Upper lobe of left lung (tissue), 6 donors: ENCODE measurements at regions not wholly inside any gene's neighbourhood (a gene's known extent, or its start where the extent isn't known, plus 50 kb on each side); places are given as distances from the start of the nearest gene placed in this dataset.

Experiments
- ATAC-seq, 2 donors: fragments of 200-7000 bp; cut with Tn5 transposase; one replicate each; pipeline ENCODE4 v1.9.1; 2022; ENCODE audit warnings: mild to moderate bottlenecking in 2 of 2, moderate library complexity in 2 of 2; ENCODE audit not compliant: low FRiP score in 2 of 2
- DNase-seq, 2 donors: peaks; one replicate each; pipeline ENCODE4 v3.0.0-alpha.2; 2019 to 2020
- H3K27ac ChIP-seq, 4 donors: fragments of 200-600 bp; sonication (generic); one replicate each; pipeline ENCODE4 v1.5.1; 2016 to 2019
- H3K27me3 ChIP-seq, 4 donors: fragments of 200-600 bp; sonication (generic); one replicate each; pipeline ENCODE4 v1.5.1; 2017 to 2019
- H3K36me3 ChIP-seq, 4 donors: fragments of 200-600 bp; sonication (generic); one replicate each; pipeline ENCODE4 v1.5.1; 2016 to 2019
- H3K4me1 ChIP-seq, 4 donors: fragments of 200-600 bp; sonication (generic); one replicate each; pipeline ENCODE4 v1.5.1; 2018 to 2019
- H3K4me3 ChIP-seq, 4 donors: fragments of 200-600 bp; sonication (generic); one replicate each; pipeline ENCODE4 v1.5.1; 2017 to 2019; ENCODE audit warnings: mild to moderate bottlenecking in 2 of 4, moderate library complexity in 1 of 4
- H3K9me3 ChIP-seq, 4 donors: fragments of 200-600 bp; sonication (generic); one replicate each; pipeline ENCODE4 v1.5.1; 2018 to 2019
- EP300 ChIP-seq, 4 donors: sonication (generic); formaldehyde crosslinking; IDR thresholded peaks; one replicate each; pipeline ENCODE4 v1.5.1; 2017; ENCODE audit warnings: antibody characterized with exemption in 4 of 4, control low read depth in 2 of 4
- POLR2A ChIP-seq, 4 donors: fragments of 450-650 bp; IDR thresholded peaks; one replicate each; pipeline ENCODE4 v1.5.1; 2016 to 2017; ENCODE audit warnings: antibody characterized with exemption in 4 of 4, mild to moderate bottlenecking in 2 of 4
- POLR2AphosphoS5 ChIP-seq, 2 donors: sonication (generic); formaldehyde crosslinking; IDR thresholded peaks; one replicate each; pipeline ENCODE4 v1.5.1; 2017; ENCODE audit warnings: antibody characterized with exemption in 2 of 2
- WGBS, 2 donors: methylation state at CpG; one replicate each; pipeline ENCODE4 v1.1.5; 2017 to 2018; 5-methylcytosine and 5-hydroxymethylcytosine counted together
- TF ChIP-seq, protein P1 (sequence below), 6 experiments: fragments of 450-650 bp in 4 of 6; fragments of 200-600 bp in 2 of 6; sonication (generic) in 2 of 6; IDR thresholded peaks; one replicate each; pipeline ENCODE4 v1.5.1; 2016 to 2019; ENCODE audit warnings: antibody characterized with exemption in 6 of 6
- donor health status: DM: no; HTN: no; CAD: no; lungs with moderate emphysema.
- donor health status: DM: no; HTN: yes; CAD: no; lungs with severe emphysema.

DNA sequence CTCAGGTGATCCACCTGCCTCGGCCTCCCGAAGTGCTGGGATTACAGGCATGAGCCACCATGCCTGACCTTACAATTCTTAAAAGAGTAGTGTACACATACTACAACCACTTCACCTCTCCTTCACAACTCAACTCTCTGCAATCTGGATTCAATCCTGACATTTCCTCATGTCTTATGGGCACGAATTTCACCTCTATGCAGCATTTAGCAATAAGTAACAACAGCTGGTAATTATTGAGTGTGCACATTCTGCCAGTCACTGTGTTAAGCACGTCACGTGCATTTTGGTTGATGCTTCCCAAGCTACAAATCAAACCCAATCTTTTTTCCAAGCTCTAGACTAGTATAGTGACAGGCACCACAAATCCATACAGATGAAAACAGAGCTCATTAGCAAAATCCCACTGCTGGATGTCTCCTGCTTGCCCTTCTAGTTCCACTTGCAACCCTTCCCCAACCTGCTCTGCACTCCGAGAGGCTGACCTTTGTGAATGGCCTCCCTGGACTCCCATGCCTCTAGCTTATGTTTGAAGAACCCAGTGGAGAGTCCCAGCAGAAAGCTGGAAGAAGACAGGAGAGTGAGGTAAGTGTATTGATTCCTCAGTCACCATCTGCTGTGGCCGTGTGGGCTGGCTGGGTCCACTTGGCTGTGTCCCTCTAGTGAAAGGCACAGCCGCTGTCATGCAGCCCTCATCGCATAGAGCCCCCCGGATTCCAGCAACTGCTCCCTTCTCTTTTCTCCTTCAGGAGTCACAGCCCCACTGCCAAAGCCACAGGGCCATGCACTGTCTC, 176.5 kb downstream of the MEX3B start:
- H3K4me3 ChIP-seq, result no peak overlapping the region
- TF ChIP-seq EP300 (IDR thresholded peaks at IDR 0.05) (no peak), POLR2A (IDR thresholded peaks at IDR 0.05) (no peak), POLR2AphosphoS5 (IDR thresholded peaks at IDR 0.05) (no peak)
- TF ChIP-seq, protein P1, sequence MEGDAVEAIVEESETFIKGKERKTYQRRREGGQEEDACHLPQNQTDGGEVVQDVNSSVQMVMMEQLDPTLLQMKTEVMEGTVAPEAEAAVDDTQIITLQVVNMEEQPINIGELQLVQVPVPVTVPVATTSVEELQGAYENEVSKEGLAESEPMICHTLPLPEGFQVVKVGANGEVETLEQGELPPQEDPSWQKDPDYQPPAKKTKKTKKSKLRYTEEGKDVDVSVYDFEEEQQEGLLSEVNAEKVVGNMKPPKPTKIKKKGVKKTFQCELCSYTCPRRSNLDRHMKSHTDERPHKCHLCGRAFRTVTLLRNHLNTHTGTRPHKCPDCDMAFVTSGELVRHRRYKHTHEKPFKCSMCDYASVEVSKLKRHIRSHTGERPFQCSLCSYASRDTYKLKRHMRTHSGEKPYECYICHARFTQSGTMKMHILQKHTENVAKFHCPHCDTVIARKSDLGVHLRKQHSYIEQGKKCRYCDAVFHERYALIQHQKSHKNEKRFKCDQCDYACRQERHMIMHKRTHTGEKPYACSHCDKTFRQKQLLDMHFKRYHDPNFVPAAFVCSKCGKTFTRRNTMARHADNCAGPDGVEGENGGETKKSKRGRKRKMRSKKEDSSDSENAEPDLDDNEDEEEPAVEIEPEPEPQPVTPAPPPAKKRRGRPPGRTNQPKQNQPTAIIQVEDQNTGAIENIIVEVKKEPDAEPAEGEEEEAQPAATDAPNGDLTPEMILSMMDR (IDR thresholded peaks at IDR 0.05), result no peak
- no peak overlapping the region for H3K27ac ChIP-seq
- H3K4me1 ChIP-seq, result no peaks in the 10 kb centered on the region
- ATAC-seq, result no peak
- no peaks in the 10 kb centered on the region for H3K9me3 ChIP-seq
- no peak for DNase-seq
- H3K27me3 ChIP-seq, result no peaks in the 10 kb centered on the region
- 78 to 81% methylated on average over 10 of the region's 10 CpGs for WGBS, 2 donors
- H3K36me3 ChIP-seq, result no peaks in the 10 kb centered on the region

DNA sequence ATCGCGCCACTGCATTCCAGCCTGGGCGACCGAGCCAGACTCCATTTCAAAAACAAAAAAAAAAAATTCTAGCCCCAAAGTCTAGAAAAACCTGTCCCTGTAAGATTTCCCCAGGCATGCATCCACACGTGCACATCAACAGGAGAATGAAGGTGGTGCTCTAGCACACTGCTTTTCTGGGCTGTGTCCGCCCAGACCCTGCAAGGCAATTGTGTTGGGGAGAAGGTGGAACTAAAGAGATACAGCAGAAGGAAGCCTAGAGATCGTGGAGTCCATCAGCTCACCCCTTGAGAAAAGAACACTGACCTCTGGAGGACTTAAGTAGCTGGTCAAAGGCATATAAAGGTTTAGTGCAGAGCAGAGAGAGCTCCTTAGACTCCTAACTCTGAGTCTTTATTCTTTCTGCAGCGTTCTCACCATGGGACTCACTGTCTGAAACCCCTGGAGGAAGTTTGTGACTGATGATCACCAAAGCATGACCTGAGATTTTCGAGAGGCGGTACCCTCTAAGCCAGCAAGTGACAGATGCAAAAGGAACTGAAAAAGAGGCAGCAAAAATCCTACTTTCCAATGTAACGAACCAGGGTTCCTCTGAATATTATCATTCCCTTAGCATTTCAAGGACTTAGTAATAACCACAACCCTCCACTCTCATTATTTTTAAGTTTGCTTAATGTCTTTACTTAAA, 179.8 kb downstream of the MEX3B start:
- no peaks in the 10 kb centered on the region for H3K36me3 ChIP-seq
- DNase-seq (no peak), ATAC-seq (no peak)
- H3K9me3 ChIP-seq, result no peaks in the 10 kb centered on the region
- no peak overlapping the region for H3K27ac ChIP-seq
- 79 to 82% methylated on average over 11 of the region's 11 CpGs for WGBS, 2 donors
- no peaks in the 10 kb centered on the region for H3K27me3 ChIP-seq
- TF ChIP-seq, protein P1 (IDR thresholded peaks at IDR 0.05), result no peak
- TF ChIP-seq POLR2A (IDR thresholded peaks at IDR 0.05), result no peak
- no peak for TF ChIP-seq EP300 (IDR thresholded peaks at IDR 0.05)
- no peak for TF ChIP-seq POLR2AphosphoS5 (IDR thresholded peaks at IDR 0.05)
- H3K4me3 ChIP-seq, result no peak overlapping the region
- H3K4me1 ChIP-seq, result no peaks in the 10 kb centered on the region

DNA sequence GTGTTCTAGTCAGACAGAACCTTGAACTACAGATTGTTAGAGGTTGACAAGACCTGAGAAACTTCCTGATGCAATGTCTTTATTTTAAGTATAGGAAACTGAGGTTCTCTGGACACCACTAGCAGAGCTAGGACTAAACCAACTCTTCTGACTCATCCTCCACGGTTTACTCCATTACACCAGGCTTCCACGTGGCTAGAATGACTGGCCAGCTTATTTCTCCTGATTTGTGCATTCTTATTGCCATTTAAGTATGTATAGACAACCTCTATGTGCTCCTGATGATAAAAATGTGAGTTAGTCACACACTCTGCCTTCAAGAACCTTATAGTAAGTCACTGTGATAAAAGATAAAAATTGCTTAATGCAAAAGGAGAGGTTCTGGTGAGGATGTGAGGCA, 182.7 kb downstream of the MEX3B start:
- 61 to 64% methylated on average over 2 of the region's 2 CpGs for WGBS, 2 donors
- no peaks in the 10 kb centered on the region for H3K36me3 ChIP-seq
- no peaks in the 10 kb centered on the region for H3K4me1 ChIP-seq
- ATAC-seq, result no peak
- no peak overlapping the region for H3K27ac ChIP-seq
- no peaks in the 10 kb centered on the region for H3K9me3 ChIP-seq
- TF ChIP-seq, protein P1 (IDR thresholded peaks at IDR 0.05), result no peak
- TF ChIP-seq EP300 (IDR thresholded peaks at IDR 0.05) (no peak), POLR2A (IDR thresholded peaks at IDR 0.05) (no peak), POLR2AphosphoS5 (IDR thresholded peaks at IDR 0.05) (no peak)
- no peak overlapping the region for H3K4me3 ChIP-seq
- DNase-seq, result no peak
- H3K27me3 ChIP-seq, result no peaks in the 10 kb centered on the region

DNA sequence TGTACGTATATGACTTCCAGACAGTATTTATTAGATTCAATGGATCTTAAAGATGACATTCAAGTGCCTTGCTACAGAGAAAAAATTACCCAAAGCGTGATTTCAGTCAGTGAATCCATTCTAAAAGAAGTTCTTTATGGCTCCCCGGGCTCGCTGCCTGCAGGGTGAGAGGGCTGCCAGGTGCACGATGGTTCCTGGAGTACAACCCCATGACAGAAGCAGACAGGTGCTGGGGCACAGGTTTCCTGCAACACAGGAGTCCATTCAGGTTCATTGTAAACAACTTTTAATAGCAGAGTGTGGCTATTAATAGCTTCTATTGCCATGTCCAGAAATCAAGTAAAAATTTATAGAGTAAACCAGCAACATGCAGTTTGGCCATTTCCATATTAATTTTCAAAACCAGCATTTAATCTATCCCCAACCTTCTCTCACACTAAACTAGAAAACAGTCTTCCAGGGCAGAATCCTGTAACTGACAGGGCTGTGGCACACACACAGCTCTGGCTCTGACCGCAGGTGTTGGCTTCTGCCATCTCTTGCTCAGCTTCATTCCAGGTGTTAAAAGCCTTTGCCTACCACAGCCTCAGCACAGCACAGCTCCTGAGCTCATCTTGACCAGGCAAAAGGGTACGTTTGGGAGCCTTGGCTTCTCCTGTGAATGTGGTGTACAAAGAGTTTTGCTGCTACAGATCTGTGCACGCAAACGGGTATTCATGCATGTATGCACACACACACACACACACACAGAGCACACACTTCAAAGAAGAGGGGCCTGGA, 185.9 kb downstream of the MEX3B start:
- no peaks in the 10 kb centered on the region for H3K27me3 ChIP-seq
- ATAC-seq (no peak), DNase-seq (no peak)
- H3K27ac ChIP-seq, result no peak overlapping the region
- no peak overlapping the region for H3K4me3 ChIP-seq
- TF ChIP-seq EP300 (IDR thresholded peaks at IDR 0.05), result no peak
- TF ChIP-seq, protein P1 (IDR thresholded peaks at IDR 0.05), result no peak
- no peak for TF ChIP-seq POLR2AphosphoS5 (IDR thresholded peaks at IDR 0.05)
- no peak for TF ChIP-seq POLR2A (IDR thresholded peaks at IDR 0.05)
- no peaks in the 10 kb centered on the region for H3K36me3 ChIP-seq
- WGBS, 2 donors, result 78 to 79% methylated on average over 9 of the region's 9 CpGs
- H3K4me1 ChIP-seq, result no peaks in the 10 kb centered on the region
- no peaks in the 10 kb centered on the region for H3K9me3 ChIP-seq
